ENCODE measurements at regions not wholly inside any gene's neighbourhood (a gene's known extent, or its start where the extent isn't known, plus 50 kb on each side); places are given as distances from the start of the nearest gene placed in this dataset.
A peak's percentile ranks its signal among the peaks of the same experiment; 100 is the strongest.
"Not testable (repeated sequence)": the region's sequence is repeated elsewhere in the genome, so short reads cannot be mapped to it uniquely, and the experiment has no call there.

- no peak for DNase-seq
Measured at GRCh38 chr5:23242891-23243290, 264.5 kb upstream of the PRDM9 start.

GRCh38 chr5:23235246-23235645 is 272.2 kb upstream of the PRDM9 start:
- DNase-seq, result no peak

- DNase-seq, result no peak
Measured at GRCh38 chr5:23234197-23234596, 273.2 kb upstream of the PRDM9 start.

- no peak for DNase-seq
Measured at GRCh38 chr5:23223846-23224245, 283.6 kb upstream of the PRDM9 start.

- DNase-seq, result no peak
Measured at GRCh38 chr5:23221831-23222230, 285.6 kb upstream of the PRDM9 start.

GRCh38 chr5:23217159-23217558 is 290.2 kb upstream of the PRDM9 start:
- DNase-seq, result no peak

GRCh38 chr5:23216345-23216744 is 291.1 kb upstream of the PRDM9 start:
- no peak for DNase-seq

GRCh38 chr5:23208959-23209431 is 298.4 kb upstream of the PRDM9 start:
- peak in 1 of 56 donors; percentile 5 for DNase-seq

GRCh38 chr5:23204111-23204510 is 303.3 kb upstream of the PRDM9 start:
- no peak for DNase-seq

- DNase-seq, result no peak
Measured at GRCh38 chr5:23169660-23170416, 316.7 kb upstream of the CDH12 start.

GRCh38 chr5:23164971-23165370 is 311.8 kb upstream of the CDH12 start:
- DNase-seq, result no peak

GRCh38 chr5:23158179-23158578 is 305.0 kb upstream of the CDH12 start:
- no peak for DNase-seq

GRCh38 chr5:23157716-23158115 is 304.6 kb upstream of the CDH12 start:
- no peak for DNase-seq

GRCh38 chr5:23157169-23157568 is 304.0 kb upstream of the CDH12 start:
- DNase-seq, result no peak

- DNase-seq, result no peak
Measured at GRCh38 chr5:23147625-23148024, 294.5 kb upstream of the CDH12 start.

GRCh38 chr5:23146183-23146582 is 293.0 kb upstream of the CDH12 start:
- DNase-seq, result no peak

GRCh38 chr5:23139338-23140171 is 286.4 kb upstream of the CDH12 start:
- DNase-seq, result no peak

- DNase-seq, result no peak
Measured at GRCh38 chr5:23136958-23137357, 283.8 kb upstream of the CDH12 start.

- DNase-seq, result no peak
Measured at GRCh38 chr5:23132231-23132630, 279.1 kb upstream of the CDH12 start.

- no peak for DNase-seq
Measured at GRCh38 chr5:23112237-23112636, 259.1 kb upstream of the CDH12 start.

- DNase-seq, result no peak
Measured at GRCh38 chr5:23105021-23105420, 251.9 kb upstream of the CDH12 start.

- DNase-seq, result no peak
Measured at GRCh38 chr5:23103566-23103965, 250.4 kb upstream of the CDH12 start.

GRCh38 chr5:23095418-23095817 is 242.3 kb upstream of the CDH12 start:
- DNase-seq, result not testable (repeated sequence)
